A673 (cell line): ENCODE measurements at regions not wholly inside any gene's neighbourhood (a gene's known extent, or its start where the extent isn't known, plus 50 kb on each side); places are given as distances from the start of the nearest gene placed in this dataset.

Experiments
- BruUV-seq: library from RNA; stranded (reverse); fragments of 400-500 nt; replicated peaks from 2 replicates; lab custom pipeline; 2021; lab: Mats Ljungman, UMichigan
- CTCF ChIA-PET: fragments of 300-600 bp; sonication (Branson Sonifier 250); formaldehyde crosslinking; loops from one replicate; lab custom pipeline; 2022; ENCODE audit warnings: antibody characterized with exemption; lab: Charles Lee
- POLR2A ChIA-PET: fragments of 300-600 bp; sonication (Branson Sonifier 250); formaldehyde crosslinking; loops from one replicate; lab custom pipeline; 2022; ENCODE audit warnings: antibody characterized with exemption; ENCODE audit not compliant: low non-redundant PET; lab: Charles Lee
- DNase-seq: peaks from one replicate; pipeline ENCODE4 v3.0.0-alpha.2; 2015; ENCODE audit warnings: low spot score
- H3K27ac ChIP-seq: fragments of 200-600 bp; sonication (generic); 2 replicates; pipeline ENCODE4 v1.5.1; 2016; ENCODE audit warnings: mixed run types, low read depth, mild to moderate bottlenecking, mixed read lengths, antibody characterized with exemption, low read length; ENCODE audit not compliant: poor library complexity, severe bottlenecking
- H3K27me3 ChIP-seq: fragments of 200-600 bp; sonication (generic); replicated peaks from 2 replicates; pipeline ENCODE4 v1.6.1; 2017; ENCODE audit warnings: mixed run types, low read depth, mild to moderate bottlenecking, mixed read lengths, antibody characterized with exemption, low read length; ENCODE audit not compliant: insufficient read depth, poor library complexity
- H3K36me3 ChIP-seq: fragments of 200-600 bp; sonication (generic); 2 replicates; pipeline ENCODE4 v1.6.1; 2016; ENCODE audit warnings: mixed run types, mild to moderate bottlenecking, mixed read lengths, antibody characterized with exemption, low read length; ENCODE audit not compliant: insufficient read depth, poor library complexity, severe bottlenecking
- H3K4me1 ChIP-seq: fragments of 200-600 bp; sonication (generic); 2 replicates; pipeline ENCODE4 v1.6.1; 2017; ENCODE audit warnings: mixed run types, mild to moderate bottlenecking, mixed read lengths, antibody characterized with exemption, low read length; ENCODE audit not compliant: insufficient read depth, poor library complexity, severe bottlenecking
- H3K4me3 ChIP-seq: fragments of 200-600 bp; sonication (generic); 2 replicates; pipeline ENCODE4 v1.5.1; 2016; ENCODE audit warnings: low read depth, mixed run types, mild to moderate bottlenecking, mixed read lengths, low read length; ENCODE audit not compliant: poor library complexity, severe bottlenecking
- H3K9me3 ChIP-seq: fragments of 200-600 bp; sonication (generic); 2 replicates; pipeline ENCODE4 v1.6.1; 2016; ENCODE audit warnings: mixed run types, low read depth, mild to moderate bottlenecking, mixed read lengths, antibody characterized with exemption, low read length; ENCODE audit not compliant: poor library complexity, severe bottlenecking
- CTCF ChIP-seq: fragments of 300-800, 200-600 bp; sonication (generic); conservative IDR thresholded peaks from 2 replicates; pipeline ENCODE4 v1.5.1; 2017; ENCODE audit warnings: low read depth, mild to moderate bottlenecking, antibody characterized with exemption, low read length, moderate library complexity, mixed read lengths
- EZH2 ChIP-seq: fragments of 200-600 bp; sonication (generic); IDR thresholded peaks from 2 replicates; pipeline ENCODE4 v1.6.1; 2017; ENCODE audit warnings: borderline replicate concordance, low read depth, mild to moderate bottlenecking, mixed read lengths, antibody characterized with exemption, low read length; ENCODE audit not compliant: poor library complexity, severe bottlenecking
- intact Hi-C: fragments of 100-400 bp; cut with micrococcal nuclease; formaldehyde crosslinking; loops from one replicate; pipeline ENCODE4 v1.10.0; 2022; ENCODE audit not compliant: unreplicated experiment

DNA sequence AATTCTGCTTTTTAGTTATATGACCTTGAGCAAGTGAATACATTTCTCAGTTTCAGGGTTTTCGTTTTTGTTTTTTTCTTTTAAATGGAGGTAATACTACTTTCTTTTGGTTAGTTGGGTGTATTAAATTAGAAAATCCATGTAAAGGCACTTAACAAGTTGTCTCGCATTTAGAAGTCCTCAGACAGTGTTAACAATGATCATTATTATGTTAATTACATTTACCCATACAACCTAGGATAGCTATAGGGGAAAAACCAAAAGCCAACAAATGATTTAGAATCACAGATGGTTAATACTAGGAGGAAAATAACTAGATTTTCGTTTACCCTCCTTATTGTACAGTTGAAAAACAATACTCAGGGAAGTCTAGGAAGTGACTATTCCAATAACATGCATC, 972.2 kb upstream of the WWC1 start:
- no peak for DNase-seq
- intact Hi-C loops: no loop called here
- TF ChIP-seq EZH2 (no peak), CTCF (no peak)
- Histone ChIP-seq H3K9me3 (no peaks in the 10 kb centered on the region), H3K36me3 (no peaks in the 10 kb centered on the region), H3K27ac (no peak overlapping the region), H3K27me3 (no peaks in the 10 kb centered on the region), H3K4me3 (no peak overlapping the region), H3K4me1 (no peaks in the 10 kb centered on the region)
- ChIA-PET POLR2A (no interaction called here), CTCF (no interaction called here)
- no TSS peak for BruUV-seq

GRCh38 chr5:167320019-167320418, 971.4 kb upstream of the WWC1 start:
- POLR2A ChIA-PET: no interaction called here
- intact Hi-C loops: no loop called here

DNA sequence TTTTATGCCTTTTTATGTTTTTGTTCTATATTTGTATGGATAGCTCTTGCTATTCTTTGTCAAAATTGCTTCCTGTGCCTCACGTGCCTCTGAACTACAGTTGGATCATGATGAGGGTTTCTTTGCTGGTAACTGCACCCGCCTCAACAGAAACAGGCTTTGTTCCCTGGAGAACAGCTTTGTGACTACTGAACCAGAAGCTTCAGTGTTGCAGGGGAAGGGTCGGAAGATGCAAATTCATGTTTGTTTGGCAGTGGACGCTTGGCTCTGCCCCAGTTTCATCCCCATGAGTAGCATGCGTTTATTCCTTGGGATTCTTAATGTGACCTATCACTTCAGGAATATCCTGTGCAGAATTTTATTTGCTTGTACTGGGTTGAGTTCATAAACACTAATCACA, 959.1 kb upstream of the WWC1 start:
- POLR2A ChIA-PET: no interaction called here
- Histone ChIP-seq H3K27me3 (no peaks in the 10 kb centered on the region), H3K36me3 (no peaks in the 10 kb centered on the region), H3K27ac (no peak overlapping the region), H3K4me3 (no peak overlapping the region), H3K9me3 (no peaks in the 10 kb centered on the region), H3K4me1 (no peaks in the 10 kb centered on the region)
- DNase-seq: no peak
- no TSS peak for BruUV-seq
- intact Hi-C loops: no loop called here
- CTCF ChIA-PET: no interaction called here
- no peak for TF ChIP-seq EZH2
- TF ChIP-seq CTCF: no peak

More at GRCh38 chr5:167320019-167320418, 971.4 kb upstream of the WWC1 start:
- Histone ChIP-seq H3K9me3 (no peaks in the 10 kb centered on the region), H3K4me3 (no peak overlapping the region), H3K27me3 (no peaks in the 10 kb centered on the region), H3K36me3 (no peaks in the 10 kb centered on the region), H3K4me1 (no peaks in the 10 kb centered on the region), H3K27ac (no peak overlapping the region)
- CTCF ChIA-PET: no interaction called here
- no peak for TF ChIP-seq CTCF
- no peak for TF ChIP-seq EZH2
- no peak for DNase-seq
- BruUV-seq: no TSS peak
